Activated CD4-positive, alpha-beta T cell treated with anti-CD3 and anti-CD28 coated beads, Interleukin-2, Interleukin-6, amounts not matched to agents 100 ng/mL and 50 ng/mL, durations not matched to agents 16 hours and 8 hours (primary cell): ENCODE measurements at regions not wholly inside any gene's neighbourhood (a gene's known extent, or its start where the extent isn't known, plus 50 kb on each side); places are given as distances from the start of the nearest gene placed in this dataset.

Source experiments
- DNase-seq: peaks from one replicate; pipeline ENCODE4 v3.0.0-alpha.2; 2020

DNA sequence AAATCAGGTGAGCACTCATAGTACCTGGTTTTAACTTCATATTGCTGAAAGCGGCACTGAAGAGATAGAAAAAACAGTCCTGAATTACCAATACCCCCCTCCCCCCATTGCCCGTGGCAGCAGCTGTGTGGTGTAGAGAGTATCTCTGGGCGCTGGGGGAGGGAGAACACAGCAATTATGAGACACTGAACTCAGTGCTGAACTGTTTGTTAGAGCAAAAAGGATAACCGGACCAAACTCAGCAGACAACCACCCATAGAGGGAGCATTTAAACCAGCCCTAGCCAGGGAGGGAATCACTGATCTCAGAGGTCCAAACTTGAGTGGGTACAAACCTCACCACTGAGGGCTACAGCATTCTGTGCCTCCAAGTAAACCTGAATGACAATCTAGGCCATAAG is 457.4 kb upstream of the TEX13C start:
- no peak for DNase-seq

DNA sequence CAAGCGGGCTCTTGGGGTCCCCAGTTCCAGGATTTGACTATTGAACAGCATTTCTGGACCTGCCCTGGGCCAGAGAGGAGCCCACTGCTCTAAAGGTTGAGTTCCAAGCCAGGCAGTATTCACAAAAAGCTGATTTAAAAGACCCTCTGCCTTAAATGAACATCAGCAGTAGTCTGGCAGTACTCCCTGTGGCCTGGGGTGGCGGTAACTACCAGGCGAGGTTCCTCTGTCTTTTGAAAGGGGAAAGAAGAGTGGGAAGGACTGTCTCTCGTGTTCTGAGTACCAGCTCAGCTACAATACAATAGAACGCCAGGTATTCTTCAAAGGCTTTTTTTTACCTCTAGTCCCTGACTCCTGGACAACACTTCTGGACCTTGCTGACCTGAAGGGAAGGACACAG is 456.4 kb upstream of the TEX13C start:
- no peak for DNase-seq

DNA sequence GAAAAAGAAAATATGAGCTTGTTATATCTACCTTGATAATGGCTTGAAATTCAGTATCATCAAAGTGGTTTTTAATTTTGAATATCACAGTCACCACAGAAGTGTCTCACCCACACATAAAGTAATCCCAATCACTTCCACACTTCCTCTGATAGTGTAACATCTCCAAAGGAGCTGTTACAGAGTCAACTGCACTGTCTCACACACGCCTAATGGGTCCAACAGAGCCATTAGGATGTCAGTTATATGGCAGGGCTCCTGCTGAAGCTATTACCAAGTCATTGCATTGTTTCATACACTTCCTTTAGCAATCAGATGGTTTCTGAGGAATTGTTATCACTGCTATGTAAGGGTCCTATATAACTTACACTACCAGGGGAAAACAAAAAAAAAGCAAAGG is 432.1 kb upstream of the TEX13C start:
- no peak for DNase-seq

DNA sequence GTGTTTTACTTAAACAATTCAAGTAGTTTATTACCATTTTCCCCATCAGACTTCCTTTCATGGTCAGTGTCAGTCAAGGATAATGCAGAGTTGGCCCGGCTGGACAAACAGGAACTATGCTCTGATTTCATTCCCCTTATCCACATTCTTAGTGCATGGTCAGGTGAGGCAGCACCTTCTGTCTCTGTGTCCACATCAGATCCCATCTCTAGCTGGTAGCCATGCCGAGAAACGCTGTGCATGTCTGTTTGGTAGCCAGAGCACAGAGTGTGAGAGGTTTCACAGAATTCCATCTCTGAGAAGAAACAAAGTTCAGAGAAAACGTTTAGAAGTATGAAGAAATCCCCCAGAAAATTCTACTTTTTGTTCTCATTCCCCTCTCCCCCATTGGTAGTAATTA is 423.7 kb upstream of the TEX13C start:
- DNase-seq = no peak

DNA sequence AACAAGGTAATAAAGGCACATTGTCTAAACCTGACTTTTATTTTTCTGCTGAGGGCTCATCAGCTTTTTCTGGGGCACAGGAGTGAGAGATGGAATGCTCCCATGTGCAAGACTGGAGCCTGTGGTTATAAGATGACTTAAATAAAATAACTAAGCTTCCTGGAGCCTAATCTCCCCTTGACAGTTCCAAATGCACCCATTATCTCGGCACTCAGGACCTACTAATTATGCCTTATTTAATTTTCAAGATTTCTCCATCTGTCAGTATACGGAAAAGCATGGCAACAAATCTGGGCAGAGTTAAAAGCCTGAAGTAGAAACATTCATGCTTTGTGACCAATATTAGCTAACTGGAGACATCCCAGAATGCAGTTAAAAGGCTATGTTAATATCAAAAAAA is 416.7 kb upstream of the TEX13C start:
- DNase-seq = no peak

DNA sequence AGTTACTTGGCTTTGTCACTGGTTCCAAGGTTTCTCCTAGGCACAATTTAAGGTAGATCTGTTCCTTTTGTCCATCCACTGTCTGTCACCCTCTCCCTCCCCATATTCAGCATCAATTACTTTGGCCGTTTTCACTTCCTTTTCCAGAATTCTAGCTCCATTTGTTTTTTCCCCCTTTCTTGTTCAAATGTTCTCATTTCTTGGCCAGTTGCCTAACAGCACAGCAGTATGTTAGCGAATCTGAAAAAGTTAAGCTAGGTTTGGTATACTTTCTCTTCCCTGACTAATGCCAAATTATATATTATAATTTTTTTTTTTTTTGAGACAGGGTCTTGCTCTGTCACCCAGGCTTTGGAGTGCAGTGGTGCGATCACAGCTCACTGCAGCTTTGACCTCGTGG is 409.1 kb upstream of the TEX13C start:
- DNase-seq = no peak

DNA sequence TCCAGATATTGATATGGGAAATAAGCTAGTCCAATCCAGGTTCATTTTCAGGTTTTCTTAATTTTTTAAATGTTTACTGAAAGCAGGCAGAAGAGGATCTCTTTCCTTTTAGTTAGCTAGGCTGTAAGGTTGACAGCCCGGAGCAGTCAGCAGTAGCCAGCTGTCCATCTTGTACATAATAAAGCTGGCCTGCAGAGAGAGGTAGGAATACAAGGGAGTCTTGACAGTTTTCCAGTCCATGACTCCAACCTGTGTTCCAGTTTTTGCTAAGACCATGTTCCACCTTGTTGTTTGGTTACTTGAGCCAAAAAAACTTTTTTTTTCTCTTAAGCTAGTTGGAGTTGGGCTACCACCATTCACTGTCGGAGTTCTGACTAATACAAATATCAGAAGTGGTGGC is 402.7 kb upstream of the TEX13C start:
- DNase-seq = no peak

DNA sequence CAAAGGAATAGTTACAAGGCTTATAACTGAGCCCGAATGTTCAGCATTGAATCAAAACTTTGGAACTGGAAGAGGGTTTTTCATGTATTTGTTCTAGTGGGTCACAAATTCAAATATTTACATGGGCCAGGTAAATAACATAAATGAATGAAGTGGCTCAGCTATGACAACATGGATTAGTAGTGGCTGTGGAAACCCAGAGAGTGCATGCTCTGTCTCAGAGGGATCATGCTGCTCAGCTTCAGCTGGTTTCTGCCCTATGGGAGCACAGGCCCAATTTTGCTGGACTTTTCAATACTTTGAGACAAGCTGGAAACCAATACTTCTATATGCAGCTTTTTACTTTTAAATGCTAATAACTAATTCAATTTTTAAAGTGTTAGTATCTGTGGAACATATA is 394.0 kb upstream of the TEX13C start:
- no peak for DNase-seq

DNA sequence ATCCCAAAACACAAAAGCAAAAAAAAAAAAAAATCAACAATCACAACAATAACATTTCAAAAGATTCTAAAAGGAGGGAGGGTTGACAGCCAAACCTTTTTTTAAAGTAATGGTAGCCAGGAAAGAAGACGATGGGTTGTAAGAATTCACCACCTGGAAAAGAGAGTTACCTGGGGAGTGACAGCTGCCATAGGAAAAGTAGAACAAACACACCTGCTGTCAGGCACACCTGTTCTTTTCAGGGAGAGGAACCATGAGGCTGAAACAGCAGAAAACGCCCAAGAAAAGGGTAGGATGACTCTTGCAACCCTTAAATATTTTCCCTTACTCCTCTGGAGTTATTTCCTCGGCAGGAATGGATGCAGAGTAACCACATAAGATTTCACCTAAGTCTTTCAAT is 388.4 kb upstream of the TEX13C start:
- no peak for DNase-seq

DNA sequence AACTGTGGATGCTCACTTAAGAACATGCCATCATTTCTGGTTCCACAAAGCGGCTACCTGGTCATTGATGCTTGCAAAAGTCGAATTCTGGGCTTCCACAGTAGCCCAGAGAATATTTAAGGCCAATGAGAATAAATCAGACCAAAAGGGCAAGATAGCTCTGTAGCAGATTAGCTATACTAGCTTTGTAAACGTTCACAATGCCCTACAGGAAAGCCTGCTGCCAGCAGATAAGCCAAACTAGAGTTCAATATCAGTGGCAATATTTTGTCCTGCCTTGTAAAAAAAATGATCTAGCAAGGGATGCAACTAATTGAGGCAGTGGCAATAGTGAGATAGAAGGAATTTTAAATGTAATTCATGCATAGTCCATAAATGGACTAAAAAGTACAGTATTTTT is 387.7 kb upstream of the TEX13C start:
- no peak for DNase-seq

DNA sequence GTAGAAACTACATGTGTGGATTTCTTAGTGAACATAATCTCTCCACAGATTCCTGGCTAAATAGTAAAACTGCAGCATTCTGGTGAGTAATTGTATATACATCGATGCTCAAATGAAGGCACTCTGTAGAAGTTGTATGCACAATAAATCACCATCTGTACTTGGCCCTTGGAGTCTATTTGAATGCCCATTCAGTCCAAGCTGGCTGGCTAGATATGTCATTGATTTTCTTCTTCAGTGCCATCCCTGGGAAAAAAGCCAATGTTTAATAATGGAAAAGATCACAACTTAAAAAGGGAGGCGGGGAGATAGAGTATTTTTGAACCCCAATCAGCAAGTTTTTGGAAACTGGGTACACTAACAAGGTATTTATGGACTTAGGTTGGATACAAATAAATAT is 381.0 kb upstream of the TEX13C start:
- no peak for DNase-seq

DNA sequence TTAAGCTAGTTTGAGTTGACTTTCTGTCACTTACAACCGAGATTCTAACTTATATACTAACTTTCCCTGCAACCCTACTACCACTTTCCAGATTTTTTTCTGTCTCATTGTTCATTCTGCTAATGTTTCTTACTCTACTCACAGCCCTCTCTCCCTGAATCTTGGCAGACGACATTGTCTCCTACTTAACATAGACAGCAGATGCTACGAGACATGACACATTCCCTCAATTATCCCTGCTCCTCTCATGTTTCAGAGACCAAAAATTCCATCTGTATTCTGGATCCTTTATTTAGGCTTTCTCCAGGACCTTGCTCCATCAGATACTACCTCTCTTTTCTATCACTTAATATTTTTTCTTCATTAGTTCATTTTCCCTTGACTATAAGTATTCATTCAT is 379.1 kb upstream of the TEX13C start:
- DNase-seq = no peak

DNA sequence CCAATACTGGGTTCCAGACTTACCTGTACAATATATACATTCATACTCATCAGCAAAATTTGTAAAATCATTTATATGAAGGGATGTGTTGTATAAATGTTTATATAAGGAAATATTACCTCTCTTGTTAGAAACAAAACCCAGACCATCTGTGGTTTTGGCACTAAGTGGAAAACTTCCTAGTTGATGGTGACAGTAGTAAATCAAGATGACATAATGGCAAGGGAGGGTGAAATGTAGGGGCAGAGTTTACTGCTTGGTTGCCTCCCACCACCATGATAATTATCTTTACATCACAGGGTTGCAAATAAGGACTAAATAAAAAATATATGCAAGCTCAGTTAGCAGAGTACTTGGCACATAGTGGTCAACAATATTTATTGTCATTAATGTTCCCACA is 365.3 kb upstream of the TEX13C start:
- DNase-seq = no peak

DNA sequence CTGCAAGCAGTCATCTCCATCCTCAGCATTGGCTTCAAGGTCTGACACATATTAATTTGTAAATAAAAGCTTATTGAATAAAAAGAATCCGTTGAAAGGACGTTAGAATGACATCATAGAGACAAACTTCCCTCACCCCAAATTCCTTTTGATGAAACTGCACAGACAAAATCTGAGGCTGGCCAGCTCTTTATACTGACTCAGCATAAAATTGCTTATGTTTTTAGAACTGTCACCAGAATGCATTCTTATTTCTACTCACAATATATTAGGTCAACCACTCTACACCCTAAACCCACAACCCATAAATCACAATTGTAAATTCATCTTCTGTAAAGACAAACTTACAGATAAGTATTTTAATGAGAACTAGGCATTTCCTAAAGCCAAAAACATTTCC is 359.2 kb upstream of the TEX13C start:
- no peak for DNase-seq

DNA sequence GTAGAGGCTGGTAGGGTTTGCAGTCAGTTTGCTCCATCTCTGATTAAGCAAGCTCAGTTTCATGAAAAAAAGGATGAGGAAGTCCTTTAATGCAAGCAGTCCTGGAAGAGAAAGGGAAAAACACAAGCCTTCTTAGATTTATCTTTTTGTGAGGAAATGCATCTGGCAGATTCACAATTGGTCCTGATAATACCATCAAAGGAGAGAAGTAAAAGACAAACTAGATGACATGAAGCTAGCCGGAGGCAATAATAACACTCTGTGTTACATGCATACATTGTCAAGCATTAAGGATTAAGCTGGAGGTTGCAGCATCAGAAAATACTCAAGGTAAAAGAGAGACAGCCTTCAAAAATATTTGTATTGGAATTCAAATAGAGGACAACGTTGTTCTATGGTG is 356.0 kb upstream of the TEX13C start, which contains the start of gene TENM1:
TENM1 (minus strand) TSS at position 101 of the 400 bp plus-strand sequence.
- no peak for DNase-seq

DNA sequence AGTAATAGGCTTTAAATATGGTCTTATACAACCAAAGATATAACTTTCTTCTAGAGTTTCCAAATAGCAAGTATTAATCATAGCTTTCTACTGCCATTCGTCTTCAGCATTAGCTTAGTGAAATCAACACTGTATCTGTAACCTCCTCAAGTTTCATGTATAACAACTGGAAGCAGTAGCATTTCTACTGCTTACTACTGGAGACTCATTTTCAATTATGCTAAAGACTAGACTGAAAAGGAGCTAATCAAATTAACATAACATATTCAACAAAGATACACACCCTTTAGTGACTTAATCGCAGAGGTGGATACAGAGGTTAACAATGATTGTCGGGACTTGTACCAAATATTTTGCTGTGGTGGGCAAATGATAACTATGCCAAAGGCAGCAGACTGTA is 344.2 kb upstream of the TEX13C start:
- no peak for DNase-seq

DNA sequence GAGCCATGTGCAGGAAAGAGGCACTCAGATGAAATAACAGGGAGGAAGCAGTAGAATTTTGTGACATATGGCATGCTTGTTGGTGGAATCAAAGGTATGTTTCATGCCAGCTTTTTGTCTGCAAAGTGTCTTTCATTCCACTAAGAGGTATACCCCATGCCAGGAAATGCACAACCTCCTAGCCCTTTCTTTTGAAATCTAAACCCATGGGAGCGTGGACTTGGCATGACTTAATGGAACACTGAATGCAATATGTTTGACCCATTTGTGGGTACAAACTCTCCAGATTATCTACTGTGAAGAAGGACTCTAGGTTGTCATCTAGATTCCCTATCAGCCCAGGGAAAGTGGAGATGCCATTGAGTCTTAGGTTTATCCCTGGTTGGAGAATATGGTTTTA is 338.3 kb upstream of the TEX13C start:
- DNase-seq = no peak

DNA sequence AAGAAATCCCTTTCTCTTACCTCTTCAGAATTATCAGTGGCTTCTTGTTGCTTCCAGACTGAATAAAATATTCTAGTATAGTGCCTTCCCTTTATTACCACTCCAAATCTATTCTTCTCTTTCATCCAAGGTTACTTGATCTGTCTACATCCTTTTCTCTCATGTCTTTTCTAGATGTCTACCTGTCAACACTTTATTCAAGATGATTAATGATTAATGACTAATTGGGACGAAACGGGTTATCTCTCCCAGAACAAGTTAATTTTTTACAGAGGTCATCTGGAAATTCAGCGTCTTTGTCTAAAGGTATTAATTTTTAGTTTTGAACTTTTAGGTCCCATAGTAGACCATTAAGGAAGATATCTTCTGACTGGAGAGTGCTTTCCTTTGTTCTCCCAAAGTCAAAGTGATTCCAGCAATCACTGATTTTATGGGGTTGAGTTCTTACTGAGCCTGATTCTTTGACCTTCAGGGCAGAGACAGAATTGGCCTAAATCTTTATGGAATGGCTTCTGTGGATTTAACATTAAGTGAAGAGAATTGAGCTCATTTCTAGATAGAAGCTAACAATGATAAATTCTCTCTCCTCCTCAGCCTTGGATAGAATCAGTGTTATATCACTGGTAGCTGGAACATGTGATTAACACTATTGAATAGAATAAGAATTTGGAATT is 335.4 kb upstream of the TEX13C start:
- DNase-seq = no peak

DNA sequence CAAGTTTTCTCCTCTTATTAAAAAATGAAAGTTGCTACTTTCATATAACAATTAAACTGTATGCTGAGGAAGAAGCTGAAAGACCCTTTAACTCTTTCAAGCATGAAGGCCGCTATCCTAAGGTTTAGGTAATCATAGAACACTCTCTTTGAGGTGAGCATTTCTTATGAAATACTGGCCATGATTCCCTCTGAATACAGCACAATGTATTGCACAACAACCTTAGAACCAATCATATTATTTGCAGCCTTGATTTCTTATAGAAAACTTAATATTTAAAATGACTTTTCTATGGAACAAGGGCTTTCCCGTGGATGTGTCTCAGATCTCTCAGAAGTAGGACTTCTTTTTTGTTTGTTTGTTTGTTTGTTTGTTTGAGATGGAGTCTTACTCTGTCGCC is 333.4 kb upstream of the TEX13C start:
- DNase-seq = no peak

DNA sequence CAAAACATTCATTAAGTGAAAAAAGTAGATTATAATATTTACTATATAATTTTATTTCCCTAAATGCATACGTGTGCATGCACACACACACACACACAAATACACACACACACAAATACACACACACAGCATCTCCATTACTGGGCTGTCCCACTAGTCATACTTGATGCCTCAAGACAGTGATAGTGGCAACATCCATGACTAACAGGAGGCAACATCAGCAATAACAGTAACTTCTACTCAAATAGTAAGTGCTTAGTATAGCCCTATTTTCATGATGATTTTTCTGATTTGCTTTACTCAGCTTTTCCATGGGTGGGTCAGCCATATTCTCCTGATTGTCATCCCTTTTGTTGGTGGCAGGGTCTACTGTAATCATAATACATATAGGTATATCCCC is 325.9 kb upstream of the TEX13C start:
- no peak for DNase-seq

DNA sequence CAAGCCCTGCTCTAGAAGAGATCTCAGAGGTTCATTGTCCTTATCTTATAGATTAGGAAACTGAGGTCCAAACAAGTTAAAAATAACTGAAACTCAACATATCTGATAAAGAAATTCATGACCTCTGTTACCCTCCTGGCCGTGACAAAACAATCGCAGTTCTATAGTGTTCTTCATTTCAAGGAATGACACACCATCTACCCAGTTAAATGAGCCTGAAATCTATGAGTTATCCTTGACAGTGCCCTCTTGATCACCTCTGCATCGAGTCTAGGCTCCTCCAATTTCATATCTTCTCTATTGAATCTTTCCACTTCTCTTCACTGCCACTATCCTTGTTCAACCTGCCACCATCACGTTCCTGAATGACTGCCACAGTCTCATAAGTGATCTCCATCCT is 325.3 kb upstream of the TEX13C start:
- DNase-seq = no peak

DNA sequence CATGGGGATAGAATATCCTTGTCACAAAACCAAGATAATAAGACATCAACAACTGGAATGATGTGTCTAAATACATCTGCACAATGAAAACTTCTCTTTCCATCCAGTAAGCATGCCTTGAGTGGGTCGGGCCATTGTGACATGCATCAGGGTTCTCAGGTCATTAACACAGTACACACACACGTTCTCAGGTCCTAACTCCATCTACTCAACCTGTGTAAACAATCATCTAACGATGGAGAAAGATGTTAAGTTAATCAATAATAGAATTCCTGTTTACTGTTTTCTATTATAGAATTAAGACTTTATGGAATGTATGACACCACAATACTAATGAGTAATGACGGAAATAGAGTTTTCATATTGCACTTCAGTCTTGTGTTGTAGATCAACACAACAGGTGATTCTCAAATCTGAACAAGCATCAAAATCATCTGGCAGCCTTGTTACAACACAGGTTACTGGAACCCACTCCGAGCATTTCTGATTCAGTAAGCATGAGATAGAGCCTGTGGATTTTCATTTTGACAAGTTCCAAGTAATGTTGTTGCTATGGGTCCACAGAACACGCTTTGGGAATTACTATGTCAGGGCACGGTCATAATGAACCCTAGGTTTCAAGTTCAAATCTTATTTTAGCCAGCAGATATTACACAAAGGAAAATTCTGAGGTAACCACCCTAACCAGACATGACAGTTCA is 315.8 kb upstream of the TEX13C start:
- peak; percentile 65 for DNase-seq

DNA sequence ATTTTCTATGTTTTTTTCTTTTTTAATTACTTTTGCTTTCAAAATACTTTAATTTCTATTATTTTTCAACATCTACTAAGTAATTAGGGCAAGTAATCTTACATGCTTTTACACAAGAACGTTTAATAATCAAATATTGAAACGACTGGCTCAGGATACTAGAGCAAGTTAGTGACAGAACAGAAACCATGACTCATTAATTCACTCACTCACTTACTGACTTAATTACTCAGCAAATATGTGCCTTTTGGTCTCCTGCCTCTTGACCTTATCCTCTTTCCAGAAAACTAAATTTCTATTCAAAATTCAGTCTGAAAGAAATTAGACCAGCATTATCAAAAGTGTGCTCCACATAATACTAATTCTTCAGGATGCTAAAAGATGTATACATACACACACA is 314.9 kb upstream of the TEX13C start:
- peak; percentile 18 for DNase-seq

DNA sequence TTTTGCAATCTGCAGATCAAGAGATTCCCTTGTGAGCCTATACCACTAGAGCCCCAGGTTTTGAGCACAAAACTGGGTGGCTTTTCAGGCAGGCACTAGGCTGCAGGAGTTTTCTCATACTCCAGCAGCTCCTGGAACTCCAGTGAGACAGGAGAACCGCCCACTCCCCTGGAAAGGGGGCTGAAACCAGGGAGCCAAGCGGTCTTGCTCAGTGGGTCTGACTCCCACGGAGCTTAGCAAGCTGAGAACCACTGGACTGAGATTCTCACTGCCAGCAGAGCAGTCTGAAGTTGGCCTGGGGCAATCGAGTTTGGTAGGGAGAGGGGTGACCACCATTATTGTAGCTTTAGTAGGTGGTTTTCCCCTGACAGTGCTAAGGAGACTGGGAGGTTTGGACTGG is 313.8 kb upstream of the TEX13C start:
- DNase-seq = no peak

DNA sequence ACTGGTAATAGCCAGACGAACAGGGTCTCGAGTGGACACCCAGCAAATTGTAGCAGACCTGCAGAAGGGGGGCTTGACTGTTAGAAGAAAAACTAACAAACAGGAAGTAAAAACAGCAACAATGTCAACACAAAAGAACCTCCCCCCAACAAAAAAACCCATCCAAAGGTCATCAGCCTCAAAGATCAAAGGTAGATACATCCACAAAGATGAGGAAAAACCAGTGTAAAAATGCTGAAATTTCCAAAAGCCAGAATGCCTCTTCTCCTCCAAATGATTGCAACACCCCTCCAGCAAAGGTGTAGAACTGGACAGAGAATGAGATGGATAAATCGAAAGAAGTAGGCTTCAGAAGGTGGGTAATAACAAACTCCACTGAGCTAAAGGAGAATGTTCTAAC is 313.0 kb upstream of the TEX13C start:
- DNase-seq = no peak
